ENCODE measurements at regions not wholly inside any gene's neighbourhood (a gene's known extent, or its start where the extent isn't known, plus 50 kb on each side); places are given as distances from the start of the nearest gene placed in this dataset.
"Not testable (repeated sequence)": the region's sequence is repeated elsewhere in the genome, so short reads cannot be mapped to it uniquely, and the experiment has no call there.

DNA sequence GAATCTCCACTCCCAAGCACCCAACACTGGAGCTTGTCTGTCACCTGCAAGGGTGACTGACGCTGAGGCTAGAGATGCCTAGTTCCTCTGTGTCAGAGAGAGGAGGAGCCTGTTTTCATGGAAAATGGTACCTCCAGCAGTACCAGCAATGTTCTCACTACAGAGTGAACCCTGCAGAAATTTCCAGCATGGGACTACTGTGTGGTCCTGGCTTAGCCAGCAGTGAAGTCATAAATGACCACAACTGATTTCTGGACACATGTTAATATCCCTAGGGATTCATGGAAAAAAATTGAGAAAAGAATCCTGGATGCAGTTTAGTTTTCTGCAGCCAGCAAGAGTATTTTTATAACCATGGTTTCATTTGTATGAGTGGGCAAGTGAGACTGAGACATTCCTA lies 468.1 kb downstream of the CD83 start:
- no peak for DNase-seq

DNA sequence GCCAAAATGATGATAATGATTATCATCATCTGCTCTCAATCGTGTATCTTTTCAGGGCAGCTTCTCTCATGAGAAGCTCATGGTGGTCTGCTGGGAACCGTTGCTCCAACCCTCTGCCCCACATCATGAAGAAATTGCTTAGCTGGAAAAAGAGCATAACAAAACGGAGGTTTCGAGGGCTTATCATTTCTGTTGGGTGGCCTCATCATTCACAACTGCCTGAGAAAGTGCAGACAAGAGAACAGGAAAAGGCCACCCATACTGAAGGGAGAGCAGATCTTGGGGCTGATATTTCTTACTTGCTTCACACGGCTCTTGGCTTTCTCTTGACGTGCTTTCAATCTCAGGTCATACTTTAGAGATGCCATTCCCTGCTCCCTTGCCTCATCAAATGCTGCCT lies 471.6 kb downstream of the CD83 start:
- no peak for DNase-seq

DNA sequence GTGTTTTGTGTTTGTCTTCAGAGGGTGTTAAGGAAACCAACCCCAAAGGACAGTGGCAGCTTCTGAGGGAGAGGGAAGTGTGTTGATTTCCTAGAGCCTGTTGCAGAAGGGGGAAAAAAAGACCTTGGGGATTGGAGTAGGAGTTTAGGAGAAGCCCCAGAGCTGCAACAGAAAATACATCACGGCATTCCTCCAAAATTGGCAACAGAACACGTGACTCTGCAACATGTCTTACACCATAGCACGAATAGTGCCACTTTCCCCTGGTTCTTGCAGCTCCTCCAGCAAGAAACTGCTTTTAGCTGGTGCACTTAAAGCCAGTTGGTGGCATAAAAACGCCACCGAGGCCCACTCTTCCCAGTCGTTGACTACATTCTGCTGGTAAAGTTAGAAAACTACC lies 473.0 kb downstream of the CD83 start:
- DNase-seq = no peak

DNA sequence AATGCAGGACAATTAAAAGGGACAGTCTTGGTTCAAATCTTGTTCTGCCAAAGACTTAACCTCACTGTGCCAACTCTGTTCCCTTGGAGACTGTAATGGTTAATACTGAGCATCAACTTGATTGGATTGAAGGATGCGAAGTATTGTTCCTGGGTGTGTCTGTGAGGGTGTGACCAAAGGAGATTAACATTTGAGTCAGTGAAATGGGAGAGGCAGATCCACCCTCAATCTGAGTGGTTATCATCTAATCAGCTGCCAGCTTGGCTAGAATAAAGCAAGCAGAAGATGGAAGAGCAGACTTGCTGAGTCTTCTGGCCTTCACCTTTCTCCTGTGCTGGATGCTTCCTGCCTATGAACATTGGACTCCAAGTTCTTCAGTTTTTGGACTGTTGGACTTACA lies 474.4 kb downstream of the CD83 start:
- DNase-seq = no peak

DNA sequence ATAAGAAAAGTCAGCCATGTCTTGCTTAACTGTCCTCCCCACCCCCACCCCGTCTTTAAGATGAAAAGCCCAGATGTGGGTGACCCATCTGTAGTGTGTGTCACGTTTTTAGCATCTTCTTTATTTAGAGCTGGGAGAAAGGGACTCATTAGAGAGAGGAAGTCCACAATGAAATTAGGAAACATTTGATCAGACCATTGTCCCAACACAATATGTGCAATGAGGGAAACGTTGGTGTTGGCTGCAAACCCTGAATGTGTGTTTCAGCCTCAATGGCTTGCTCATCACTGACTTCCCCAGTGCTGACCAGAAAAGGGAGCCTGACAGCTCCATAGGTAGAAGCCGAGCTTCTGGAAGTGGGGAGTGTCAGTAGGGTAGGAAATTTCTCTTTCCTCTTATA lies 475.7 kb downstream of the CD83 start:
- no peak for DNase-seq

DNA sequence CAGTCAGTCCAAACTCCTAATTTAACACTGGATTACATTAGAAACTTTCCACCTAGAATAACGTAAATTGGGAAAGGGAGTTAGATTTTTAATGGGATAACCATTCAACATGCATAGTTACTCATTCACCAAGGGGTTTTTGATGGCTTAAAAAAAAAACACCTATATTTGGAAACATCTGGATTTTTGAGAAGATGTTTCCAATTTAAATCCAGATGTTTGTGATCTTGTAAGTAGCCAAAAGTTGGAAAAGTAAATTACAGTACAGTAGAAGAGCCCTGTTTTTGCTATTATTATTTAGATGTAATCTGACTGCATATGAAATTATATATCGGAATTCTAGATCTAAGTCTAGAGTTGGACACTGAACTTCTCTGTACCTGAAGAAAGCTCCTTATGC lies 478.2 kb downstream of the CD83 start:
- no peak for DNase-seq

DNA sequence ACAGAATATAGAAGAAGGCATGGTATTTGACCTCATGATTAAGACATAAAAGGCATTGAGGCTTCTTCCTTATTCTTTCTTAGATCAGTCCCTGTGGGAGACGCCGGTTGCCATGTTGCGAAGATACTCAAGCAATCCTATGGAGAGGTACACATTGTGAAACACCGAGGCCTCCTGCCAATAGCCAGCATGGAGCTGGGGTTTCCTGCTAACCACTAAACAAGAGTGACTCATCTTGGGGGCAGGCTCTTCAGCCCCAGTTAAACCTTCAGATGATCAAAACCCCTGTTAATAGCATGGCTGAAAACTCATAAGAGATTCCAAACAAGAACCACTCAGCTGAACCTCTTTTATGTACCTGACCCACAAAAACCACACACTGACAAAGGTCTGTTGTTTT lies 478.8 kb downstream of the CD83 start:
- peak; percentile 97 for DNase-seq

DNA sequence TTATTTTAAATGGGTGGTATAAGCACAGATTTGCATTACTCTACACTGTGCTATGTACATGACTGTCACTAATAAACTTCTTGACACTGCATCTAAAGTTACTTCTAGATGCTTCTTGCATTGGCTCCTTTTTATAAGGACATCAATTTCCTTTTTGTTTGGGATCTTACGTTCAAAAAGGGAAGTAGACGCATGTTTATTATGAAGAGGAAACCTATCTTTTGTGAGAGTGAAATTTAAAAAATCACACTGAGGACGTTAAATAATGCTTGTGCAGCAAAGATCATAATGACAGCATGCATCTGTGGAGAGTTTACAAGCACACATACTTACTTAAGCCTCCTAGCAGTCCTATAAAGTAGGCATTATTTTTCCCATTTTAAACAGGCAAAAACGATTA lies 479.5 kb downstream of the CD83 start:
- DNase-seq = no peak

DNA sequence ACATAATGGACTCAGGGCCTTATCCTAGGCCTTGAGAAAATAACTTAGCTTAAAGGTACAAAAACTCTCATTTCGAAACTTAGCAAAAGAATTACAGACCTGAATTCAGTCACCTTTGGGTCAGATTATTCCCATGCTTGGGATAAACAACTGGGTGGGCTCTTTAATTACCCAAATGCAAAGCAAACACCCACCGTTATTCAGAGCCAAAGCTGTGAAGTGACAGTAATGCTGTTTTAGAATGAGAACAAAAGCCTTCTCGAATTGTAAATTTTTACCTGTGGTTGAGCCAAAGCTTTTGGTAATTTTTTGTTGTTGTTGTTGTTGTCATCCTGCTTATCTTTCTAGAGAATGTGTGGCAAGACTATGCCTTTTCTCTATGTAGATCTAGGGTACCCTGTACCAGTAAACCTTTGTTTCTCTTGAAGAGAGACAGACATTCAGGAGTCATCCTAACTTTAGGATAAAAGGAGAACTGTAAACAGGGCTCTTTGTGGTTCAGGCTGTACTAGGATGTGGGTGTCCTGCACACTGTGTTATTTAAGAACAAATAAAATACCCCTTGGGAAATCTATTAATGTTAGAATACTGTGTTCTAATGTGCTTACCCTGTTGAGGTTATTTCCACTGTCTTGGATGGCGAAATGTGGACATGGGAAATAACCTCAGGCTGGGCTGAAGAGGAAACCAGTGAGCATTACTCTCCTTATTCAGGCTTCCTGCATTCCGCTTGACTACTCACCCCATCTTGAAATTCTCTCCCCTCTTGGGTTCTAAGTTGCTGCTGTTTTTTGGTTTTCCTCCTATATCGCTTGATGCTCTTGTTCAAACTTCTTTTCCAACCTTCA lies 480.7 kb downstream of the CD83 start:
- DNase-seq = no peak

DNA sequence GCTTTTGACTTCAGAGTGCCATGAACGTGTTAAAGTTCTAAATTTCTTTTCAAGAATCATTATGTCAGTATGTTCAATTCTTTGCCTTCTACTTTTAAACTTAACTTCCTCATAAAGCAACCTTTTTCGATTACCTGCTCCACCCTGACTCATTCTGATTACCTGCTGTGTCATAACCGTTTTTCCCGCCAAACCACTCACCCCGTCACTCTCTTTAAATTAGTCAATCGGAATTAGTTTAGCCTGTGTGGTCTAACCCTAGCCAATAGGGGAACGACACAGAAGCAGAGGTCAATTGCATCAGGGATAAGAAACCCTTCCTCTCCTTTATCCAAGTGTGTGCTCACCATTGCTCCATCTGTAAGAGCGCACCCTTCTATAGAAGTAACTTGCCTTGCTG lies 482.7 kb downstream of the CD83 start:
- DNase-seq = not testable (repeated sequence)

DNA sequence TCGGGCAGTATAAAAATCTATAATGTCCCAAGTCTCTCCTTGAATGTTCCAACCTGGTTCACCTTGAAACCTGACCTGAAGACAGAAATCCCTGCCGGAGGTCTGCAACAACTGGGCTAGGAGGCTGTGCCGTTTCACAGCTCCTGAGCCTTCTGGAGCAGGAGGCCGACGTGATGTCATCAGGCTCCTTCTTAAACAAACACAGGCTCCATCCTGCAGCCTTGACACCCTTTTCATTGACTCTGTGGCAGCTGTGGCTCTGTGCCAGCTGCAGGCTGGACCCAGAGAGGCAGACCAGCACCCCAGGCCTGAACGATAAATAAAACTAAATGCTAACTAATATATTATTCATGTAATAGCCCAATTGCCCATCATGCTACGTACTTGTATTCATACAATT lies 483.9 kb downstream of the CD83 start:
- DNase-seq = no peak

DNA sequence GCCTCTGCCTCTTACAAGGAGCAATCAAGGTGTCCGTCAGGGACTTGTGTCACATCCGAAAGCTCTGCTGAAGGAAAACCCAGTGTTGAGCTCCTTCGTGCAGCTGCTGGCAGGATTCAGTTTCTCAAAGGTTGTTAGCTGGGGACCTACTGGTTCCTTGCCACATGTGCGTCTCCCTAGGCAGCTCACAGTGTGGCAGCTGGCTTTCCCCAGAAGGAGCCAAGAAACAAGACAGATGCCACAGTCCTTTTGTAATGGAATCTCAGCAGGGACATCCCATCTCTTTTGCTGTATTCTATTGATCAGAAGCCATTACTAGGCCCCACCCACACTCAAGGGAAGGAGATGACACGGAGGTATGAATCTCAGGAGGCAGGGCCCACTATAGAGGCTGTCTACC lies 488.8 kb downstream of the CD83 start:
- no peak for DNase-seq

DNA sequence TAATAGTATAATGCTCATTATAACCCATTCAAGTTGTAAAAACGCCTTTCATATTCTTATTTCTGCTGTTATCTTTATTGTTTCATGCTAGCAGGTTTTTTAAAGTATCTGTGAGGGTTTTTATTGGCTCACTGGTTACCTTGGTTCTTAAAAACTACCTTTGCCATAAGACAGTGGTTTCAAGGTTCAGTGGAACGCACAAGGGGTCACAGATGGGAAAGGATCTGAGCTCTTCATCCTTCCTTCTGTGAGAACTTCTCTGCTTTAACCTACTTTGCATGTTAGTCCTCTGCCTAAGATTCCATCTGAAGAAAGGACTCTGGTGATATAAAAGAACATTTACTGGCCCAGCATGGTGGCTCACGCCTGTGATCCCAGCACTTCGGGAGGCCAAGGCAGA lies 492.6 kb downstream of the CD83 start:
- DNase-seq = no peak

DNA sequence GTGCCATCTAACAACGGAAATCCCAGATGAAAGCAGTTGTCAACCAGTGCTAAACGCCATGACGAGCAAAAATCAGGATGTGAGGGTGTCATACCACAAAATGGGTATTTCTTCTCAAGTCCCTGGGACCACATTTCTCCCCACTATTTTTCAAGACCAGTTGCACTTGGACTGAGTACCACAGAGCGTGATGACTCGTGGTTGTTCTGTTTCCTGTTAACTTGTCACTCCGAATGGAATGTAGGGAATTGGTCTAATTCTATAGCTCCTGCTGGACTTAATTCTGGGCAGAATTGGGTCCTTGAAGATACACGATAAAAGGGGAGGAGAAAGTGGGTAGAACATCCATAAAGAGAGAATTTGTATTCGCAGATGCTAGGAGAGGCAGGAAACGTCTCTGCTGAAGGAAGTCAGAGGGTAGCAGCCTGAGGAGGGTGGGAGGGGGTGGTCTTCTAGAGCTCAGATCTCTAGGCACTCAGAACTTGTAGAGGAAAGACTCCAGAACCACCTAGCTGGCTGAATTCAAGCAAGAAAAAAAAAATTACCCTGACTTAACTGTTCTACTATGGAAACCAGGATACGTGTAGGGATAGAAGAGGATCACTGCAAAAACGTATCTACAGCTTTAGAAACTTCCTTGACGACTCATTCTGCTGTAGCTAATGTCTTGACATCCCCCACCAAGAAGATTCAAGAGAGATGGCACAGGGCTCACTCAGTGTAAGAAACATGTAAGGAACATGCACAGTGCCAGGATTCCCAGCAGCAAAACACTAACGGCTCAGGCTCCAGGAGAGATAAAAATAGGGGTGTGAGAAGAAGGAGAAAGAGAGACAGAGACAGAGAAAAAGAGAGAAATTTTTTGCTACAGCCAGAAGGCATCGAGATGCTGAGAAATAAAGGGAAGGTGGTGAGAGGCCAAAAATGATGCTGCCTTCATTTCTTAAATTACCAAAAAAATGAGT lies 494.7 kb downstream of the CD83 start:
- DNase-seq = no peak

DNA sequence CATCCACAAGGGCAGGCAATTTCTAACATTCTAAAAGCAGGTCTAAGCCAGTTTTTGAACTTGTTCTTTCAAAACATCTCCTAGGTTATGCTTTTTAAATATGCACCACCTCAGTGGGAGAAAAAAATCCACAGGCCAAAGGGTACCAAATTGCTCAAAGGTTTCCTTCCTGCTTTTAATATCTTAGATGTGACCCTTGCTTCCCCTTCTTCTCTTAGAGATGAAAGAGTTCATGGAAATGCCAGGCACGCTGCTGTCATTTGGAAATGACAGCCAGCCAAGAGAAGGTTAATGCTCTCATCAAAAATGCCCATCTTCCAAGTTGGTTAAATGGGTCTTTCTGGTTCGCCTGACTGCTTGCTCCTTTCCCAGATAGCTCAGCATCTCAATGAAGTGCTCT lies 497.1 kb downstream of the CD83 start:
- DNase-seq = no peak

DNA sequence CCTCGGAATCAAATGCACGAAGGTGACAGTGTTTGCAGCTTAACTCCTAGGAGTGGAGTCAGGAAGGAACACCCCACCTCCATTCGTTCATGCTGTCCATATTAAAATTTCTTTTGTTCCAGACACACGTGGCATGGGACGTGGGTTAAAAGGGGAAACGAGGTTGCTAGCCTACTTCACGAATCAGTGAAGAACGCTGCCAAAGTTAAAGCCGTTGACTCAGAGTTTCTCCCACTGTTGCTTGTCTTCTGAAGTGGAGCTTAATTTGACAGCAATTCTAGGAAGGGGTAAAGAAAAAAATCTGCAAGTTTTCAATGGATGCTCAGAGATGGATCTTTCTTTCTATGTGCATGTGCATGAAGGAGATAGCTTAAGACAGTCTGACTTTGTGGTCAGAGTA lies 499.1 kb downstream of the CD83 start:
- no peak for DNase-seq

DNA sequence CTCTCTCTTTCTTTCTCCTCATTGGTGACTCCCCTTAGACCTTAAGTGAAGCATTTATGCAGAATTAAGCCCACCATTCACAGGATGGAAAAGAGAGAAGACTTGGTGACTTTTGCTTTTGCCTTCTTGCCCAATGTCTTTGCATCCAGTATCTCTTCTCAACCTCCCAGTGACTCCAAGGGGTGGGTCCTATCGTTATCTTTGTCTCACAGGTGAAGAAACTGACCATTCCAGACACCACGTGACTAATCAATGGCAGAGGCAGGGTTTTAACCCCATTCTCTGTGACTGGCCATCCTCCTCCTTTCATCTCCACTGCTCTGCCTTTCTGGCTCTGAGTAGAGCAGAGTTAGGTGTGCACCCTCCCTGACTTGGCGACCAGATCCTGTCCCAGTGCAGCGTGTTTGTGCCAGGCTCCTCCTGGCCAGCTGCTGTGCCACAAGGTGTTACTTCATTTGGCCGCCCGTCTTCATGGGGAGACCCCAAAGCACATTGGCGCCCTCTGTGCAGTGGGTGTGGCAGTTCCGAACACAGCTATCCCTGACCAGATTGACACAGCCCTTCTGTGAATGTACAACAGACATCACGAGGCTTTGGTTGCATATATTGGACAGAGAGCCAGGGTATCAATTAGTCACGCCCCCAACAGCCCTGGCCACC lies 501.3 kb downstream of the CD83 start:
- DNase-seq = no peak

DNA sequence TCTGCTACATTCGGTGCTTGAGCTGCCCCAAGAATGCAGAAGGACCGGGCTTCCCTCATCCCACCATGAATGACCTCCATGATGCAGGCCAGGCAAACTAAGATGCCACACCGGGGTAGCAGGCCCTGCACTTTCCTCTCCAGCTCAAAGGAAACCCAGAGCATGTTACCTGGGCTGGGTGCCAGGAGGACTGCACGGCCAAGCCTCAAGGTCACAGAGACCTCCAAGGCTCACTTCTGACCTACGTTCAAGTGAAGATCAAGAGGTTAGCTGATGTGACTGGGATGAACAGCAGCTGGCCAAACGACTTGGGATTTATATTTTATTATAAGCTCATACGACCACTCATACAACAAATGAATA lies 501.8 kb downstream of the CD83 start:
- DNase-seq = no peak

DNA sequence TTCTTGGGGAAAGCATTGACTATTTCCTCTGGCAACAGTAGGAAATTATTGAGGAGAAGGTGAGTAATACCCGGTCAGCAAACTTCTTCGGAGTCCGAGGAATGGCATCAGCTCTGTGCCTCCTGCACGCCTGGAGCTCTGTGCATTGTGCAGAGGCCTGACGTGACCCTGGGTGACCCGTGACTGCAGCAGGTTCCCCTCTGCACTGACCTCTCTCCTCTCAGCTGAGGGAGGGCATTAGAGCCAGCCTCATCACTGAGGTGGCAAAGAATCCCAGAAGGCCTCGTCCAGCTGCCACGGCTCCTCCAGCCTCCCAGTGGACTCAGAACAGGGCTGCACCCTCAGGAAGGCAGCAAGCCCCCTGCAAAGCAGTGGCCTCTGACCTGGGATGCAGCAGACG lies 502.9 kb downstream of the CD83 start:
- no peak for DNase-seq

DNA sequence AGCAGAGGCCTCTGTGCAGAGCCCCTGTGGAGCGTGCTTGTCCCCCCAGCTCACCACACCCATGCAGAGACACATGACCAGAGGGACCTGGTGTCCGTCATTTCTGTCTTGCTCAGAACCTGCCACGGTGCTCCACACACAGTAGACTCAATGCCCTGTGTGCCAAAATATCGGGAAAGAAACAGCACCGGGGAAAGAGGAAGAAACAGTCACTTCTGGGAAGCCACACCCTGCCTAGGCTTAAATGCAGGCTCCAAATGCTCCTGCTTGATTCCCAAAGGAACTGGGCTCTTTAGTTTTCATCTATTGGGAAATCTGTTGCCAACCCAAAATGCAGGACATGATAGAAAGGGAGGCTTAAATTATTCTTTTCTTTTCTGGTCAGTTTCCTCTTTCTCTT lies 503.9 kb downstream of the CD83 start:
- DNase-seq = no peak

DNA sequence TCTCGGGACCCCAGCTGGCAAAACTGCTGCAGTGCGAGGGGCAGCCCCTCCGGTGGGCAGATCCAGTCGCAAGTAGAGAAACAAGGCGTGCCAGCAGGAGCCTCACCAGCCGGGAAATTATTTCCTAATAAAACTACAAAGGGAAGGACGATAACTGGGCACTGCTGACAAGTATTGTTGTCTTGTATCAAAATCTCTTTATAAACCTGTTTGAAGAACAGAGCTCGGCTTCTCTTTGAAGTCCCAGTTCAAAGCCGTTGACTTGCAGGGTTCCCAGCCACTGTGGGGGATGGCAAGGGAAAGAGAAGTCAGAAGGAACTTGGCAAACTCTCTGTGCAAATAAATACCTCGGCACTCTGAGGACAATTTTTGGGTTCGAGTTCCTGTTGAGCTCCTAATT lies 504.5 kb downstream of the CD83 start:
- no peak for DNase-seq

DNA sequence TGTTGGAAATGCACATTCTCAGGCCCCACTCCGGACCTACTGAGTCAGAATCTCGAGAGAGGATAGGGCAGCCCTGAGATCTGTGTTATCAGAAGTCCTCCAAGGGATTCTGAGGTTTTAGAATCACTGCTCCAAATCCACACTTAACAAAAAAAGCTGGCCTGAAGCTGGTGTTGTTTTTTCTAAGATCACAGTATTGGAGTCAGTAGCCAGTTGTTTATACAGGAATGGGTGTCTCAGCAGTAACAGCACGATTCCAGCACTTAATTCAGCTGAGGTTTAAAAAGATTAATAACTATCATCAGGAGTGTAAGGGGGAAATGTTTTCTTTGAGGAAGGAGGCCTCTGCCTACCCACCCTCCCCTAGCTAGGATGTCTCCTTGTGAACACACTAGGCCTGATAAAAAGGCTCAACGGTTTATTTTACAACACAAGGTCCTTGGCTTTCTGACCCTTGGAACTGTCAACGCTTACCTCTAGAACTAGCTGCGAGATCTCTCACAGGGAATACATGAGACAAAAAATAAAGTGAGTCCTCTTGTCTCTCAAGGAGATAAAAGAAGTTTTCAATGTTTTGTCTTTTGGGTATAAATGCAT lies 505.4 kb downstream of the CD83 start:
- no peak for DNase-seq

DNA sequence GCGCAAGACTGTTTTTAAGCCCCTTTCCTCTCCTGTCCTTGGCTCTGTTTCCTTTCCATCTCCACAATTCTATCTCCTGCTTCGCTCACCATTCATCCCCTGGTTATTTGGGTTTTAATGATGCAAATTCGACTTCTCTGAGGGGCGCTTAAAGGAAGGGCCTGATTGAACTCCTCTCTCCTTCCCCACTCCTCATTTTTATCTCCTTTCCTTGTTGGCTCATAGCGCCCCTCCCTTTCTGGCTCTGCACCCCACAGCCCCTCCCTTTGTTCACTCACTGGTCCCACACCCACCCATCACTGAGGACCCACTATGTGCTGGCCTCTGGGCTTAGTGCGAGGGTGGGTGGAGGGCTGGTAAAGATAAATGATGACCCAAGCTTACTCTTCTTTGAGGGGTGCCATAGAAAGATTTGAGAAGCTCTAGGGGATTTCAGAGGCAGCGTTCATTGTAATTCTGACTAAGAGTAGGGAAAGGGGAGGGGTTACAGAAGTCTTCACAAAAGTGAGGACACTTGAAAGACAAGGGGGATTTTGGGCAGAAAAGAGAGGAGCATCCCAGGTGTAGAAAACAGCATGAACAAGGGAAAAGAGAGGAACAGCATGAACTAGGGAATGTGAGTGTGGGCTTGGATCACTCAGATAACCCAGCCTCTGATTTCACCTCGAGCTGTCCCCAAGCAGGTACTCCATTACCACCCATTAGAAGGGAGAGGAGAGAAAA lies 507.8 kb downstream of the CD83 start:
- DNase-seq = no peak

Data from SIG-M5 (cell line).